PC-9 (cell line): ENCODE measurements at regions not wholly inside any gene's neighbourhood (a gene's known extent, or its start where the extent isn't known, plus 50 kb on each side); places are given as distances from the start of the nearest gene placed in this dataset.

ENCODE experiments used
- CTCF ChIP-seq: fragments of 200-600 bp; sonication (generic); conservative IDR thresholded peaks from 2 replicates; pipeline ENCODE4 v1.6.1; 2017; ENCODE audit warnings: mixed run types, antibody characterized with exemption, mild to moderate bottlenecking, moderate library complexity
- EZH2 ChIP-seq: fragments of 200-600 bp; sonication (generic); IDR thresholded peaks from 2 replicates; pipeline ENCODE4 v1.8.0; 2017; ENCODE audit warnings: antibody characterized with exemption, low read depth

GRCh38 chr2:221268631-221269030 is 303.5 kb downstream of the EPHA4 start:
- TF ChIP-seq CTCF (no peak), EZH2 (no peak)
